NCI-H526 treated with DMSO at 0.1 percent for 48 hours (cell line): ENCODE measurements at regions not wholly inside any gene's neighbourhood (a gene's known extent, or its start where the extent isn't known, plus 50 kb on each side); places are given as distances from the start of the nearest gene placed in this dataset.
"Not testable (repeated sequence)": the region's sequence is repeated elsewhere in the genome, so short reads cannot be mapped to it uniquely, and the experiment has no call there.

ENCODE experiments used
- DNase-seq: peaks from one replicate; lab custom pipeline; 2025; lab: John Stamatoyannopoulos, UW

DNA sequence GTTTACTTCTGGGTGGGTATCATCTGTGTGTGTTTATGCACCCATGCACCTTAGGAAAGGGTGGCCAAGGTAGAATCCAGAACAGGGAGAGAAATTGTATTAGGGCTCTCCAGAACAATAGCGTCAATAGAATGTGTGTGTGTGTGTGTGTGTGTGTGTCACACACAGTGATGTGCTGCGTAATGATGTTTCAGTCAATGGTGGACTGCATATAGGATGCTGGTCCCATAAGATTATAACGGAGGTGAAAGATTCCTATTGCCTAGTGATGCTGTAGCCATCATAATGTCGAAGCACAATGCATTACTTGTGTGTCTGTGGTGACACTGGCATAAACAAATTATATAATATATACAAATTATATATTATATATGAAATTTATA is 69.3 kb upstream of the PRR23C start:
- no peak for DNase-seq

DNA sequence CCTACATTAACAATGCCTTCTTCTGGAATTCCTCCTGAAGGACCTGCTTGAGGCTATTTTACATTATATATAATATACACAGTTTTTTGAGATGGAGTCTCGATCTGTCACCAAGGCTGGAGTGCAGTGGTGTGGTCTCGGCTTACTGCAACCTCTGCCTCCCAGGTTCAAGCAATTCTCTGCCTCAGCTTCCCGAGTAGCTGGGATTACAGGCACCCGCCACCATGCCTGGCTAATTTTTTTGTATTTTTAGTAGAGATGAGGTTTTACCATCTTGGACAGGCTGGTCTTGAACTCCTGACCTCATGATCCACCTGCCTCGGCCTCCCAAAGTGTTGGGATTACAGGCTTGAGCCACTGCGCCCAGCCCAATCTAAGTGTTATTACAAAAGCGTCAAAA is 71.9 kb upstream of the PRR23C start:
- DNase-seq, result not testable (repeated sequence)

DNA sequence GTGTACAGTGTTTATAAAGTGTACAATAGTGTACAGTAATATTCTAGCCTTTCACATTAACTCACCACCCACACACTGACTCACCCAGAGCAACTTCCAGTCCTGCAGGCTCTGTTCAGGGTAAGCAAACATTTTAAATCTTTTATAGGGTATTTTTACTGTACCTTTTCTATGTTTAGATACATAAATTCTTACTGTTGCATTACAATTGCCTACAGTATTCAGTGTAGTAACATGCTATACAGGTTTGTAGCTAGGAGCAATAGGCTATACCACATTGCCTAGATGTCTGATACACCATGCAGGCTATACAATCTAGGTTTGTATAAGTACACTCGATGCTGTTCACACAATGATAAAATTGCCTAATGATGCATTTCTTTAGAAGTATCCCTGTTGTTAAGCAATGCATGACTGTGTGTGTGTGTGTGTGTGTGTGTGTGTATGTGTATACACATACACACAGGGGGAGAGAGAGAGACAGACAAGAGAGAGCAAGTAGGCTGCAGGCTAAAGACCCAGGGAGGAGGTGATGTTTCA is 72.5 kb upstream of the PRR23C start:
- no peak for DNase-seq

DNA sequence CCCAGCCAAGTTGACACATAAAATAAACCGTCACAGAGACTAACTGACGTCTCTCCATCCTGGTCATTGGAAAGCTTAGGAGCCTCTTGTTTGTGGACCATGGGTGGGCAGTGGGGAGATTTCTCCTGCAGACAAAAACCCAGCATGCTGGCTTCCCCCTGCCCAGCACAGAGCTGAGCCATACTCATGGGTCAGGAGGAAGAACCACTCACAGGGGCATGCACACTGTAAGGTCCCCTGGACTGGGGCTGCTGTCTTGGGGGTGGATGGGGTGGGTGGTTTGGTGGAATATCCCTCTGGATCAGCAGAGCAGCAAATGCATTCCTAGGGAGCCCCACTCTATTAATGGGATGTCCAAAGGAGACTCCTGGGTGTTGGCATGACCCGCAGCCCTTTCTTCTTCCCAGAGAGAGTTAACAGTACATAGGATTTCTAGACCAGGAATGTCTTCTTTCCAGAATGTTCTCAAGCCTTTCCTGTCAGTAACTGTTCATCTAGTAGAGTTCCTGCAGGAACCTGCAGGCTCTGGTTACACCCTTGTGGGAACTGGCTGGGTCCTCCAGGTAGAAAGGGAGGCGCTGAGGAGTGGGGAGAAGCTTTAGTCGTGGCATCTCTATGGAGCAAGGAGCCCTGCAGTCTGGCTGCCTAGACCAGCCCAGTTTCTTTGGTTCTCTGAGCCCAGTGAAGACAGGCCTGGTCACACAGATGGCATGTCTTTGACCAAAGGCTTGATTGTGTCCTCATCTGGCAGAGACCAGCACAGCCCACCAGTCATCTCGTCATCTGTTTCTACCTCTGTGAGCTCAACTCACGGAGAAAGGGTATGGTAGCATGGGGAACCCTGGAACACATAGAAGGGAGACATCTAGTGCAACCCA is 73.4 kb upstream of the PRR23C start:
- DNase-seq, result no peak

DNA sequence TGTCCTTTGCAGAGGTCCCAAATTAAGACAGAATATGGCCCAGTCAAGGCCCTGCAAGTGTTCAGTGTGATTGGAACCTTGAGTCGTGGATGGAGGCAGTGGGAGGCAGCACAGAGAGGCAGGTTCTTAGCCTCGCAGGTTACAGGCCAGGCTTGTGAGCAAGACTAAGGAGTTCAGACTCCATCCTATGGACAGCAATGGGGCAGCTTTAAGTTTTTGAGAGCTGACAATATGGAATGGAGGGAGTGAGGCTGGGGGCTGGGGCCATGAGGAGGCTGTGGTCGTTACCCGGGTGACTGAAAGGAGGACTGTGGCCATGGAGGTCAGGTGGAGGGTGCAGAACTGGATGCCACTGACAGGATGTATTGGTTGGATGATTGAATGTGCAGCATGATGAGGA is 74.1 kb upstream of the PRR23C start:
- no peak for DNase-seq

DNA sequence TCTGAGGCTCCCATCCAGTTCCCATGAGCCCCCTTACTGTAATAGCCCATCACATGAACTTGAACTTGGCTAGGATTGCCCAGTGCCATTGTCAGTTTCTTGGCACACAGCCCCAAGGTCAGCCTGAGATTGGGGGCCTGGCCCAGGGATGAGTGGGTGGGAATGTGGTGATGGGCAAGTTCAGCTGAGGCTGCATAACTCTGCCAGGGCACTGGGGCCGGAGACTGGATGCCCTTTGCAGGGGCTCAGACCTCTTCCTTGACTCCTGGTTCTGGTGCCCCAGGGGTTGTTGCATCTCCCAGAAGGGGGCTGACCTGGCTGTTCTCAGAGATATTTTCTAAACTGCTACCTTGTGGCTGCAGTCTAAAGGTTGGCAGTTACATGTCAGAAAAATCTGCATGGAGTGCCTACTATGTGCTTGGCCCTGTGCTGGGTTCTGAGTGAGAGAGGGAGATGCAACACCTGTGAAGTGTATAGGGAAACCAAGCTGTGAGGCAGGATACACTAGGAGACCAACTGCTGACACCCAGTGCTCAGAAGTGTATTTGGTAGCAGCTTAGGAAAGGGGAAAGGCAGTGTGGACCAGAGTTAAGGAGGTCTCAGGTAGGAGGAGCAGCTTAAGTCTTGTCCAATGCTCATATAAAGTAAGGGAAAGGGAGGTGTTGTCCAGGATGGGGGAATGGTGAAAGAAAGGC is 74.8 kb upstream of the PRR23C start:
- no peak for DNase-seq

DNA sequence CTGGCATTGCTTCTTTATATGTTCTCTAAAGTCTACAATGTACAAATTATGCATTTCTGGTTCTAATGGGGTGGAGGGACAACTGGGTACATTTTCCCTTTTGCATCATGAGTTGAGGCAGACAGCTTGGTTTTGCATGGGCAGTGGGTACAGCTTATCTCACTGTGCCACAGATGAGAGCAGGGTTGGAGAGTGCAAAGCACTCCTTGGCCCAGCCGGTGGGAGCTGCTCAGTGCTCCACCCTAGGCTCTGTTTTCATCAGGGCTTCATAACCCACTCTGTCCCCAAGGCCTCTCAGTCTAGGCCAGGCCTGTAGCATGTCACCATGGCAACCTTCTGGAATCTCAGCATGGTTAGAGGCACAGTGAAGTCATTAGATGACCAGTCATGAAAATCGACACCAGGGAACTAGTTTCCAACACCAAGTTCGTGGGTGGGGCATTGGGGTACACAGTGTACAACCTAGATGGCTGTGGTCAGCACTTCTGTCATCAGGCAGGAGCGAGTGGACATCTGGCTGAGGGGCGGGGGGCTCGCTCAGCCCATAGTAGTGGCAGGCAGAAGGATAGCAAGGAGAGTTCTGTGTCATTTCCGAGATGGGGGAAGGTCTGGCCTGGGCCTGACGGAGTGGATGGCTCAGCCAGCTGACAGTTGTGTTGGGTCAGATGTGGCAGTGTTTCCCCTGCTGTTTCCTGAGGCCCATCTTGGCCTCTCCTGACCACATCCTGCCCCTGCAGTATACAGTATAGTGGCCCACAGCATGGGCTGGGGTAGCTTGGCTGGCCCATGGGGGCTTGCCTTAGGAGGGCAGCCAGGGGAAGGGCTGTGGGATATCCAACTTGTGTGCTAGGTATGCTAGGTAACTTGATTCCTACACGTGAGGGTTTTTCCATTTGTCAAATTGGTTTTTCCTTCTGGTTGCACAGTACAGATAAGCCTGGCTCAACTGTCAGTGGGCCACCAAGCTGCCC is 75.7 kb upstream of the PRR23C start:
- no peak for DNase-seq

DNA sequence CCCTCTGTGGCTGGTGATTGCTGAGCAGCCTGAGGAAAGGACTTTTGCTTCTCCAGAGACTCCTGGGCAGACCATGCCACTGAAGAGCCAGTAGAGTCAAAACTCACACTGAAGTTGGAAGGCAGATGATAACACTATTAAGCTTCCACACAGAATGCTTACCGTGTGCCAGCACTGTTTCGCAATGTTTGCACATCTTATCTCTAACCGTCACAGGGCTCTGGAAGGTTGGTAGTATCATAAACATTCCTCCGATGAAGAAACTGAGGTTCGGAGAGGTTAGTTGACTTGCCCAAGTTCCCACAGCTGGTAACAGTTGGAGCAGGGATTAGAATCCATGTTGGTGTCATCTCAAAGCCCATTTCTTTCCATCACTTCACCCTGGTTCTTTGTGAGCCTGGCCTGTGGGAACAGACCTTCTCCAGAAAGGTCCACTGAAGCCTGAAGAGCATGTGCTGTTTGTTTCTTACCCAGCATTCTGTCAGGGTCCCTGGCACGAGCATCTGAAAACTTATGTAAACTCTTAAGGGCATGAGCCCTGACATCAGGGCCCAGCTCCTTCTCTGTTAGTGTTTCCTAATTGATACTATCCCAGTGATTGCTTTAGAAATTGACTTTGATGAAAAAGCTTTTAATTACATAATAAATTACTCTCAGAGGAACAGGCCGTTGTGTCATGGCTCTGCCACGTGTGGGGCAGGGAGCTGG is 77.0 kb upstream of the PRR23C start:
- DNase-seq, result no peak

DNA sequence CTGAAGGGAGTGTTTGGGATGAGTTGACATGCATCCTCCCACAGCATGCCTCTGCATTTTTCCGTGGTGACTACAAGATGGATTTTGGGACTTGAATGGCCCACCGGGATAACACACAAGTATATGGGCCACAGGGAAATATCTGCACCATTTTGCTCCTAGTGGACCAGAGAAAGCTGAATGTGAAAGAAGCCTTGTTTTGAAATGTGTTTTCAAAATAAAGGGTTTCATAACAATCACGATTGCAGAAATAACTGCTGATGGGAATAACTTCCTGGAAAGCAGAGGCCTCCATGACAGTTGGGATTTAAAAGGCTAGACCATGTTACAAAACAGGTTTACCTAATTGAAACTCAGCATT is 77.5 kb upstream of the PRR23C start:
- no peak for DNase-seq

DNA sequence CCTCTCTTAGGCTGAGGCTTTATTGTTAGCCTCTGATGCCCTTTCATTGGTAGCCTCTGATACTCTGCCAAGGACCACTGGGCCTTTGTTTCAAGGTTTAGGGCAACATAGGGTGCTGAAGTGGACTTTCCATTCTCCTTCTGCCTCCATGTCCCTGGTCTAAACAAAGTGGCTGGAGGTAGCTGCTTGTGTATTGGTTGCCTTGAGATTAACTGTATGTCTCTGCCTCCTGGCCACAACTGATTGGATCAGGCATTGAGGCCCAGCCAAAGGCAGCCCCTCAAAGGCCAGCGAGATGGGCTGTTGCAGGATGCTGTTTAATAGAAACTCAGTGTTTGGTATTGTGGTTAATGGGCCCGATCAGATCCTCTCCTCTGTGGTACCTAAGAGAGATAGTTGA is 77.9 kb upstream of the PRR23C start:
- DNase-seq, result no peak

DNA sequence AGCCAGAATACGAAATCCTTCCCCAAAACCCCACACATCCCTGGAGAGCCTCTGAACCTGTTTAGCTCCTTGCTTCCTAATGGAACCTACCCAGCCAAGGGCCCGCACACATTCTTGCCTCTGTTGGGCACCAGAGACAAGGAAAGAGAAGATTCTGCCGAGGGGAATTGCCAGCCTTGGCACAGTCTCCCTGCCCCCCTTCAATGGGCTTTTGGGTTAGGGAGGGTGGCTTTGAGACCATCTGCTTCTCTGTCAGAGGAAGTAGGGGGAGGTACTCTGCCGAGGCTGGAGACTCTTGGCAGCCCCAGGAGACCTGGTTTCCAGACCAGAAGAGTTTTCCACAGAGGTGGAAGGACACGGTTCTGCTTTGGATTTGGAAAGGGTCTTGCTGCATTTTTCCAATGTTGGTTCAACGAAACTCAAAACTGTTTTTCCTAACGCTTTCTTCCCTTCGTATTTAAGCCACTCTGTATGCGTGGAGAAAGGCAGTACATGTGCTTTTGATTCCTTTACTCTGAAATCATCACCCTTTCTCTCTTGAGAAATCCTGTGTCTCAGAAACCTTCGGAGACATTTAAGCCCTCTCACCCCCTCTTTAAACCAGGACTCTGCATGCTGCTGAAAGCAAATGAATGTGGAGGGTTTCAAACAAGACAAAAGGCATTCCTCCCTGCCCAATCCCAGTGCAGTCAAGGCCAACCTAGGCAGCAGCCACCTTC is 78.8 kb upstream of the PRR23C start:
- no peak for DNase-seq

DNA sequence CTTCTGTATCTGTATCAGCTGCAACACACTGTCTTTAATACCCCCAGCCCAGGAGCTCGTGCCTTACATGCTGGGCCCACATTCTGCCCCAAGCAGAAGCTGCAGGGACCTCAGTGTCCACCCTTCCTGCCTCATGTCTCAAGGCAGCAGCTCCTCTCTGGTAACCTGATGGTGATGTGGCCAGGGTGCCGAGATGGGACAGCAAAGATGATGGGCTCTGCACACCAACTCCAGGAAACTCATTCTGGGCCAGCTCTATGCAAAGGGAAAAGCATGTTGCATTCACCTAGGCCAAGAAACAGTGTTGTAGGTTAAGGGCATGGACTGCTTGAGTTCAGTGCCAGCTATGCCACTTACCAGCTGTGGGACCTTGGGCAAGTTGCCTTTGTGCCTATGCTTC is 79.5 kb upstream of the PRR23C start:
- DNase-seq, result no peak

DNA sequence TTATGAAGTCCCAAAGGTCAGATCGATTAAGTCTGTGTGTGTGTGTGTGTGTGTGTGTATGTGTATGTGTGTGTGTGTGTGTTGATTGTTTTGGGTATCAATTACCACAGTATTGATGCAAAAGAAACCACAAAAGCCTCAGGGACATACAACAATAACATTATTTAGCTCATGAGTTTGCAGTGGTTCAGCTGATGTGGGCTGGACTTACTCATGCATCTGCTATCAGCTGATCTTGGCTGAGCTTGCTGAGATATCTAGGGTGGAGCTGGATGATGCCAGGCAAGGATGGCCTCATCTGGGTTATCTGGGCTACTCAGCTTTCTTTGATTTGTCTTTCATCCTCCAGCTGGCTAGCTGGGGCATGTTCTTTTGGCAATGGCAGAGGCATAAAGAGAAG is 82.4 kb upstream of the PRR23C start:
- no peak for DNase-seq

DNA sequence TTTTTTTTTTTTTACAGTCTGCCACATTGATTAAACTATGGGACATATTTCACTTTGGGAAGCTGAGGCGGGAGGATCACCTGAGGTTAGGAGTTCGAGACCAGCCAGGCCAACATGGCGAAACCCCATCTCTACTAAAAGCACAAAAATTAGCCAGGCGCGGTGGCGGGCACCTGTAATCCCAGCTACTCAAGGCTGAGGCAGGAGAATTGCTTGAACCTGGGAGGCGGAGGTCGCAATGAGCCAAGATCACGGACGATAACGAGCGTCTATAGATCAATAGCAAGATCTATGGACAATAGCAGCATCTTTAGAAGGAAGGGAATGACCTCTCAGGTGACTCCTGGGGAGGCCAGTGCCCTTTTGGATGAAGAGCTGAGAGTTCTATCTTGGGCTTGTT is 82.9 kb upstream of the PRR23C start:
- not testable (repeated sequence) for DNase-seq

DNA sequence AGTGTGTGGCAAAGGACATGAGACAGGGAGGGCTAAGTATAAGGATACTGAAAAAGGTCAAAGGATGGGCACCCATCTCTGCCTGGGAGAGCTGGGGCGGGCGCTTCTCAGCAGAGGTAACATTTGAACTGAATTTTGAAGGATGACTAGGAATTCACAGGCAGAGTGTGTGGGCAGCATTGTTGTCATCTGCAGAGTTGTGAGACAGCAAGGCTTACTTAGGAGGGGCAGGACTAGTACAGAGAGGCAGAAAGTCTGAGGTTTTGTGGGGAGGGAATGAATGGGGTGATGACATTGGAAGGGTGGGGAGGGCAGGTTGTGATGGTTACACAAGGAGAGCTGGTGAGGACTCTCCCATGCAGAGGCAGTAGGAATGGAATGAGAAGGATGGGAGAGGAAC is 84.1 kb upstream of the PRR23C start:
- no peak for DNase-seq

DNA sequence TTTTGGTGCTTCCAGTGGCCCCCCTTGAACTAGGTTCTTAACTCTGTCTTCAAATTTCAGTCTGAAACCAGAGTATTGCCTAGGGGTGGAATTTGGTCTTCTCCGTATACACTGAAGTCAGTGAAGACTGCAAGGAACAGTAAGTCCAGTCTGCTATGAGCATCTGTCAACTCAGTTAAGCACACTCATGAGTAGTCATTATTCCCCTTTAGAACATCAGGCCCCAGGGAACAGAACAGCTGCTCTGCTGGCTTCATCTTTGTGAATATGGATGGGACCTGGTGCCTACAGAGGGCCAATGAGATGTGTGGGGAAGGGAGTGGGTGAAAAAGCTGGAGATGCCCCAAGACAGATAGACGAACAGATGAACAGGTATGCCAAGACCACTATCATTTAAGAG is 85.2 kb upstream of the PRR23C start:
- DNase-seq, result no peak

DNA sequence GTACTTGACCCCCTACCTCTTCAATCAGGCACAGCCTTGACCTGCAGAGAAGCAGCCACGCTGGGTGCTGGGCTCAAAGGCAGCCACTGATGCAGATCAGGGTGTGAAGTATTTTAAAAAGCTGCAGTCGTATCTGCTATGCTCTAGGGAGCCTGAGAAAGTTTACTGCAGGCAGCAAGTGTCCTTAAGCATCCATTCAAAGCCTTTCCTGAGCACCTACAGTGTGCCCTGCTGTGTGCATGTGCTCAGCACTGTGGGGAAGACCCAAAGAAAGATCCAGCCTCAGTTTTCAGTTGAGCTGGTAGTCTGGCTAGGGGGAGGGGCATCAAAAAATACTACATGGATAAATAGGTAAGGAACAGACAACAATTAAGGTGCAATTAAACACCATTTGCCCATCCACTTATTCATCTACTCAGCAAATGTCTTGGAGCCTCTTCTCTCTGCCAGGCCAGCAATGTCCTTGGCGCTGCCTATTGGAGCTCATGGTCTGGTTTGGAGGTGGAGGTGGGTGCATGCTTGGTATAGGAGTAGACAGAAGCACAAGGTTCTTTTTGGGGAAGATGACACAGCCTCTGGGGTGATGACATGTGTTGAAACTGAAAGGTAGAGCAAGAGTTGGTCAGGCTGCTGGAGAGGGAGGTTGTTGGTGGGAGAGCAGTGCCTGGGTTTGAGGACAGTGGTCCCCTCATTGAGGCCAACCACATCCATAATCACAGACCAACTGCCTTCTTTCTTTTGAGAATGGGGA is 85.9 kb upstream of the PRR23C start:
- DNase-seq, result no peak

DNA sequence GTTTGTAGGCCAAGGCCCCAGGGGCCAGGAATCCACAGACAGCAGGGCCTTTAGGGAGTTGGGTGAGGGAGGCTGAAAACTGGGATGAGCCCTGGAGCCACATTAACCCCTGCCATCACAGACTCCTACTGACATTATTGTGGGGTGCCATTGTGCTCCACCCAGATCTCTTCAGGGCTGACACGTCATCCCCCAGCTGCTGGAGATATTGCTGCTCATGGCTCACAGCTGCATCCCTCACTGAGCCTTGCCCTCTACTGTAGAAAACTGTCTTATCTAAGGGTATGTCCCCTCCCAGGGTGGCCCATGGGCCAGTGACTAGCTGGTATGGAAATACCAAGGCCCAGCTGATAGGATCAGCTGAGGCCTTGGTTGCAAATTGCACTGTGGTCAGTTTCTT is 87.3 kb upstream of the PRR23C start:
- no peak for DNase-seq

DNA sequence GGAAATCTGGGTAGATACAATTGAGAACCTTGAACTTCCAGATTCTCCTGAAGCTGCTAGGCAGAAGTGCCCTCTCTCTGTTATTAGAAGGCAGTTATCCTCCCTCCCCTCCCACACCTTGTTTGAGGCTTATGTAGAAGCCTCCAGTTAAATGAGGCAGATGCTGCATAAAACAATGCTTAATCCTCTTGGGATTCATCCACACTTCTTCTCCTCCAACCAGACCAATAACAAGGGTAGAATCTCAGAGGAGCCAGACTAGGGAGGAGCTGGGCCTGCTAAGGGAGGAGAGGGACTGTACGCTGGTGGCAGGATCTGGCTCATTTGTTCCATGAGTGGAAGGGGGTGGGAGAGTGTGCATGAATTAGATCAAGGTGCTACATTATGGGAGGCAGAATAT is 88.3 kb upstream of the PRR23C start:
- no peak for DNase-seq

DNA sequence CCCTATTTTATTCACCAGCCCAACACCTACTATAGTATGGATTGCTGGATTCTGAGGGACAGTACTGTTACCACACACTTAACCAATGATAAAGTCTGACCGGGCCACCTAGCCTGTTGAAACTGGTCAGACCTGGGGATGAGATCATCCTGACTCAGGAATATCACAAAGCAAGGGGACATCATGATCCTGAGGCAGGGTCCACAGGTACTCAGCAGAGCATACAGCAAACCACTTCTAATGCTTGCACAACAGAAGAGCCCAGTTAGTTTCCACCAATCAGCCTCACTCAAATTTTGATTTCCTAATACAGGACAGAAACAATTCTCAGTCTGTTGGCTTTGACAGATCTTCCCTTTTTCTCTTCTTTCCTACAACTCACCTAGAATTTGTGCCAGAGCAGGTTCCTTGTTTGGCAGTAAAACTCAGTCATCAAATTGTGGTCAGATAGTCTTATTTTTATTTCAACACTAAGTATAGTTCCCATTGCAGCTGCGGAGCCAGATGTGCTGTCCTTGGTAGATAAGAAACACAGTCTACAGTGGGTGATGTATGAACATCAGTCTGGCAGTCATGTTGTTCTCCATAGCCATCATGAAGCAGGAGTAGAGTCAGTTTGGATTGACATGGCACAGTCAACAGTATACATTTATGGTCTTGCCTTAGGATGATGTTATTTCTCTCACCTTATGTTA is 90.1 kb upstream of the PRR23C start:
- DNase-seq, result no peak
